ENCODE measurements at regions not wholly inside any gene's neighbourhood (a gene's known extent, or its start where the extent isn't known, plus 50 kb on each side); places are given as distances from the start of the nearest gene placed in this dataset.

DNA sequence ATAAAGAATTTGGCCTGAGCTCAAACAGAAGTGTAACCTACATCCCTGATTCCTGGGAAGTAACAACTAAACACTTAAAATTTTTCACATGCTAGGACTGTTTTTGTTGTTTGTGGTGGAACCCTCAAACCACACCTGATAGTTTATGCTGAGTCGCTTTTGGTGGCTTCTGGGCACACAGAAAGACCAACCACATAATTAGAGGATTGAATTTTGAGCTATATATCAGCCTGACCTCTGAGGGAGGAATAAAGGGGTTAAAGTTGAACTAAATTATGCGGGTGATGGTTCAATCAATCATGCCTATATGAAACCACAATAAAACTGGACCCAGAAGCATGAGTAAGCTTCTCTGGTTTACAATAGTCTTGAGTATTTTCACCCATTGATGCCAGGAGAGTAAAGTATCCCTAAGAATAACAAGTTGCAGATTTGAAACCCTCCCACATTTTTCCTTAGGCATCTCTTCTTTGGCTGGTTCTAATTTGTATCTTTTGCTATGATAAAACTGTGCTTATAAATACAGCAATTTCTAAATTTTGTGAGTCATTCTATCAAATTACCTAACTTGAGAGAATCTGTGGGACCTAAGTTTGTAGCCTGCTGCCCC, 1304.5 kb upstream of the GBE1 start:
- DNase-seq = no peak
- Histone ChIP-seq H3K36me3 (no peaks in the 10 kb centered on the region), H3K4me3 (no peak overlapping the region), H3K9me3 (no peaks in the 10 kb centered on the region), H3K4me1 (no peaks in the 10 kb centered on the region), H3K27me3 (no peaks in the 10 kb centered on the region), H3K27ac (no peak overlapping the region)
- FAIRE-seq = no peak
- no peak for ATAC-seq
- TF ChIP-seq, protein P1, sequence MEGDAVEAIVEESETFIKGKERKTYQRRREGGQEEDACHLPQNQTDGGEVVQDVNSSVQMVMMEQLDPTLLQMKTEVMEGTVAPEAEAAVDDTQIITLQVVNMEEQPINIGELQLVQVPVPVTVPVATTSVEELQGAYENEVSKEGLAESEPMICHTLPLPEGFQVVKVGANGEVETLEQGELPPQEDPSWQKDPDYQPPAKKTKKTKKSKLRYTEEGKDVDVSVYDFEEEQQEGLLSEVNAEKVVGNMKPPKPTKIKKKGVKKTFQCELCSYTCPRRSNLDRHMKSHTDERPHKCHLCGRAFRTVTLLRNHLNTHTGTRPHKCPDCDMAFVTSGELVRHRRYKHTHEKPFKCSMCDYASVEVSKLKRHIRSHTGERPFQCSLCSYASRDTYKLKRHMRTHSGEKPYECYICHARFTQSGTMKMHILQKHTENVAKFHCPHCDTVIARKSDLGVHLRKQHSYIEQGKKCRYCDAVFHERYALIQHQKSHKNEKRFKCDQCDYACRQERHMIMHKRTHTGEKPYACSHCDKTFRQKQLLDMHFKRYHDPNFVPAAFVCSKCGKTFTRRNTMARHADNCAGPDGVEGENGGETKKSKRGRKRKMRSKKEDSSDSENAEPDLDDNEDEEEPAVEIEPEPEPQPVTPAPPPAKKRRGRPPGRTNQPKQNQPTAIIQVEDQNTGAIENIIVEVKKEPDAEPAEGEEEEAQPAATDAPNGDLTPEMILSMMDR (IDR thresholded peaks at IDR 0.05) = no peak
- WGBS, 2 donors = 41 to 44% methylated on average over 2 of the region's 2 CpGs
- intact Hi-C loops (cut with DNase I) = no loop called here

DNA sequence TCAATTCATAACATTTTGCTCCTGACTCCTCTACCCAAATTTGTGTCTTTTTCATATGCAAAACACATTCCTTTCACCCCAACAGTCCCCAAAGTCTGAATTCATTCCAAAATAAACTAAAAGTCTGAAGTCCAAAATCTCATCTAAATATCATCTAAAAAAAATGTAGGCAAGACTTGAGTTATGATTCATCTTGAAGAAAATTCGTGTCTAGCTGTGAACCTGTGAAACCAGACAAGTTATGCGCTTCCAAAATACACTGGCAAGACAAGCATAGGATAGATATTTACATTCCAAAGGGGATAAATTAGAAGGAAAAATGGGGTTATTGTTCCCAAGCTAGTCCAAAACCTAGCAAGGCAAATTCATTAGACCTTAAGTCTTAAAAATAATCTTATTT, 1302.0 kb upstream of the GBE1 start:
- TF ChIP-seq, protein P1 (IDR thresholded peaks at IDR 0.05) = no peak
- FAIRE-seq (no peak), DNase-seq (no peak), ATAC-seq (no peak)
- Histone ChIP-seq H3K27ac (no peak overlapping the region), H3K4me3 (no peak overlapping the region), H3K27me3 (no peaks in the 10 kb centered on the region), H3K4me1 (no peaks in the 10 kb centered on the region), H3K9me3 (no peaks in the 10 kb centered on the region), H3K36me3 (no peaks in the 10 kb centered on the region)
- WGBS, 2 donors = 61 to 63% methylated on average over 2 of the region's 2 CpGs
- intact Hi-C loops (cut with DNase I) = no loop called here

DNA sequence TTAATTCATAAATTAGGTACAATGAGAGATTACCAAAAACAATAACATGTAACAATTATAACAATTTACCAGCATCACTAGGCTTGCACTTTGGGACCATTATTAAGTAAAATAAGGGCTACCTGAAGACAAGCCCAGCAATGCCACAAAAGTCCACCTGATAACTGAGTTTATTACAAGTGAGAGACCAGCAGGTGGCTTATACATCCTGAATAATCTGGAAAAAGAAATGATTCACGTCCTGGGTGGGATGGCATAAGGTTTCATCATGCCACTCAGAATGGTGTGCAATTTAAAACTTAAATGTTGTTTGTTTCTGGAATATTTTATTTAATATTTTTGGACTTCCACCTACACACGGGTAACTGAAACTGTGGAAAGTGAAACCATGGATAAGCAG, 1287.1 kb upstream of the GBE1 start:
- no peak for ATAC-seq
- Histone ChIP-seq H3K4me1 (no peaks in the 10 kb centered on the region), H3K27me3 (no peaks in the 10 kb centered on the region), H3K36me3 (no peaks in the 10 kb centered on the region), H3K9me3 (no peaks in the 10 kb centered on the region), H3K27ac (no peak overlapping the region), H3K4me3 (no peak overlapping the region)
- TF ChIP-seq, protein P1 (IDR thresholded peaks at IDR 0.05) = no peak
- intact Hi-C loops (cut with DNase I) = no loop called here
- WGBS, 2 donors = 38 to 47% methylated on average over 2 of the region's 2 CpGs
- FAIRE-seq = no peak
- no peak for DNase-seq

DNA sequence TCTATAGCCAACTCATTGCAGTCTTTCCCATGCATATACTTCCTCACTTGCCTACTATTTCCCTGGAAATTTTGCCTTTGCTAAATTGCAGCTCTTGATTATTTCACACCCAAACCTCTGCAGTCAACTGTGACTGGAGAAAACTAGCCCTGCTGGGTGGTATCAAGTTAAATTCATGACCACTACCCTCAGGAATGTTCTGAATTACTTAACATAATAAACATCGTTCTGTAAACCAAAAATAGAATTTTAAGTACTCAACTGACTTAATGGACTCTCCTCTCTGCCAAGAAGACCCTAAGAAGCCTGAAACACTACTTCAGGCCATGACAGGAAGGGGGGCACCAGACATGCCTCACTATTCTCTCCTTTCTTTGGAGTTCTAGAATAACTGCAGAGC, 1278.0 kb upstream of the GBE1 start:
- H3K27me3 ChIP-seq = no peaks in the 10 kb centered on the region
- H3K4me3 ChIP-seq = no peak overlapping the region
- TF ChIP-seq, protein P1 (IDR thresholded peaks at IDR 0.05) = no peak
- no peaks in the 10 kb centered on the region for H3K4me1 ChIP-seq
- no peaks in the 10 kb centered on the region for H3K9me3 ChIP-seq
- H3K27ac ChIP-seq = no peak overlapping the region
- ATAC-seq (no peak), DNase-seq (no peak), FAIRE-seq (no peak)
- intact Hi-C loops (cut with DNase I) = no loop called here
- WGBS, 2 donors = 45 to 75% methylated on average over 1 of the region's 1 CpG
- H3K36me3 ChIP-seq = no peaks in the 10 kb centered on the region

DNA sequence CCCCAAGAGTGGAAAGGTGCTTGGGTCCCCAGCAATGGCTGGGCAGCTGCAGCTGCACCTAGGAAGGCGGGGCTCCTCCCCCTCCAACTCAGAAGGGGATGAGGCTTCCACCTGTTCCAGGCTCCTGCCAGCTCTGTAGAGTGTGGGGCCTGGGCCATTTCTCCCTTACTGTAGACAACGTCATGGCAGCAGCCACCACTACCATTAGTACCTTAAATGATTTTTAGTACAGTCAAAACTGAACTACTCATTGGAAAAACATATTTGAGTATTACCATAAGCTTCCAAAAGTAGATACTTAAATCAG, 1274.2 kb upstream of the GBE1 start:
- no peak for DNase-seq
- no peak for ATAC-seq
- no peak for FAIRE-seq
- intact Hi-C loops (cut with DNase I) = no loop called here
- Histone ChIP-seq H3K9me3 (no peaks in the 10 kb centered on the region), H3K27me3 (no peaks in the 10 kb centered on the region), H3K36me3 (no peaks in the 10 kb centered on the region), H3K27ac (no peak overlapping the region), H3K4me3 (no peak overlapping the region), H3K4me1 (no peaks in the 10 kb centered on the region)
- 68 to 76% methylated on average over 2 of the region's 2 CpGs for WGBS, 2 donors
- TF ChIP-seq, protein P1 (IDR thresholded peaks at IDR 0.05) = no peak

Measured in pancreas (tissue), 10 donors.